ENCODE measurements at regions not wholly inside any gene's neighbourhood (a gene's known extent, or its start where the extent isn't known, plus 50 kb on each side); places are given as distances from the start of the nearest gene placed in this dataset.

Small RNAs in the stretch of these regions (small RNA-seq; reads per million reads assigned to genes)
- 1.6 reads per million for gene RF00003 (ENCODE audit: insufficient read depth)
